Stimulated activated CD4-positive, alpha-beta T cell treated with anti-CD3 and anti-CD28 coated beads, TNF-alpha, amount 100 ng/mL, for 4 hours (primary cell): ENCODE measurements at regions not wholly inside any gene's neighbourhood (a gene's known extent, or its start where the extent isn't known, plus 50 kb on each side); places are given as distances from the start of the nearest gene placed in this dataset.
"Not testable (repeated sequence)": the region's sequence is repeated elsewhere in the genome, so short reads cannot be mapped to it uniquely, and the experiment has no call there.

Experiments used
- DNase-seq, 3 experiments: peaks; one replicate each; pipeline ENCODE4 v3.0.0-alpha.2; 2020; ENCODE audit warnings: low read depth in 3 of 3

- no peak for DNase-seq
Measured at GRCh38 chr3:139238281-139239030, 105.4 kb upstream of the MRPS22 start.

- no peak for DNase-seq
Measured at GRCh38 chr3:139239550-139239949, 104.3 kb upstream of the MRPS22 start.

GRCh38 chr3:139241783-139242182, 102.0 kb upstream of the MRPS22 start:
- DNase-seq = no peak

GRCh38 chr3:139243710-139244109, 100.1 kb upstream of the MRPS22 start:
- DNase-seq = no peak

- no peak for DNase-seq
Measured at GRCh38 chr3:139248593-139249255, 95.1 kb upstream of the MRPS22 start.

GRCh38 chr3:139251529-139251928, 92.3 kb upstream of the MRPS22 start:
- DNase-seq = no peak

GRCh38 chr3:139252719-139253118, 91.1 kb upstream of the MRPS22 start:
- DNase-seq = no peak

GRCh38 chr3:139258276-139258675, 85.5 kb upstream of the MRPS22 start:
- DNase-seq = no peak

GRCh38 chr3:139259398-139259797, 84.4 kb upstream of the MRPS22 start:
- DNase-seq = no peak

- no peak for DNase-seq
Measured at GRCh38 chr3:139260041-139260486, 83.8 kb upstream of the MRPS22 start.

GRCh38 chr3:139260793-139261736, 82.8 kb upstream of the MRPS22 start:
- no peak for DNase-seq

GRCh38 chr3:139261754-139262586, 81.8 kb upstream of the MRPS22 start:
- no peak for DNase-seq

GRCh38 chr3:139263798-139264197, 80.0 kb upstream of the MRPS22 start:
- DNase-seq = no peak

GRCh38 chr3:139264375-139264774, 79.4 kb upstream of the MRPS22 start:
- DNase-seq = no peak

GRCh38 chr3:139265131-139266016, 78.4 kb upstream of the MRPS22 start:
- DNase-seq = no peak

GRCh38 chr3:139267300-139268246, 76.2 kb upstream of the MRPS22 start:
- no peak for DNase-seq

GRCh38 chr3:139269984-139270383, 73.8 kb upstream of the MRPS22 start:
- DNase-seq = no peak

GRCh38 chr3:139270652-139271051, 73.2 kb upstream of the MRPS22 start:
- not testable (repeated sequence) for DNase-seq

- no peak for DNase-seq
Measured at GRCh38 chr3:139280027-139280671, 63.7 kb upstream of the MRPS22 start.
